Epithelial cell of esophagus (primary cell): ENCODE measurements at regions not wholly inside any gene's neighbourhood (a gene's known extent, or its start where the extent isn't known, plus 50 kb on each side); places are given as distances from the start of the nearest gene placed in this dataset.

Experiments used
- DNase-seq: peaks from one replicate; pipeline ENCODE4 v3.0.0; 2010; ENCODE audit warnings: low read depth
- H3K4me3 ChIP-seq: 2 replicates; pipeline ENCODE4 v1.5.1; 2011; ENCODE audit warnings: mild to moderate bottlenecking, low read length, control low read depth
- TF ChIP-seq, protein P1 (sequence below): IDR thresholded peaks from 2 replicates; pipeline ENCODE4 v1.5.1; 2011; ENCODE audit warnings: low read depth, mild to moderate bottlenecking, low read length, control low read depth, inconsistent platforms; ENCODE audit not compliant: insufficient read depth; ENCODE audit errors: missing control alignments

GRCh38 chr3:56958879-56959278 is 101.6 kb upstream of the SPATA12 start:
- no peak for DNase-seq
- H3K4me3 ChIP-seq = no peak overlapping the region
- TF ChIP-seq, protein P1, sequence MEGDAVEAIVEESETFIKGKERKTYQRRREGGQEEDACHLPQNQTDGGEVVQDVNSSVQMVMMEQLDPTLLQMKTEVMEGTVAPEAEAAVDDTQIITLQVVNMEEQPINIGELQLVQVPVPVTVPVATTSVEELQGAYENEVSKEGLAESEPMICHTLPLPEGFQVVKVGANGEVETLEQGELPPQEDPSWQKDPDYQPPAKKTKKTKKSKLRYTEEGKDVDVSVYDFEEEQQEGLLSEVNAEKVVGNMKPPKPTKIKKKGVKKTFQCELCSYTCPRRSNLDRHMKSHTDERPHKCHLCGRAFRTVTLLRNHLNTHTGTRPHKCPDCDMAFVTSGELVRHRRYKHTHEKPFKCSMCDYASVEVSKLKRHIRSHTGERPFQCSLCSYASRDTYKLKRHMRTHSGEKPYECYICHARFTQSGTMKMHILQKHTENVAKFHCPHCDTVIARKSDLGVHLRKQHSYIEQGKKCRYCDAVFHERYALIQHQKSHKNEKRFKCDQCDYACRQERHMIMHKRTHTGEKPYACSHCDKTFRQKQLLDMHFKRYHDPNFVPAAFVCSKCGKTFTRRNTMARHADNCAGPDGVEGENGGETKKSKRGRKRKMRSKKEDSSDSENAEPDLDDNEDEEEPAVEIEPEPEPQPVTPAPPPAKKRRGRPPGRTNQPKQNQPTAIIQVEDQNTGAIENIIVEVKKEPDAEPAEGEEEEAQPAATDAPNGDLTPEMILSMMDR = no peak

GRCh38 chr3:56957522-56957921 is 102.9 kb upstream of the SPATA12 start:
- no peak for DNase-seq
- TF ChIP-seq, protein P1 = no peak
- H3K4me3 ChIP-seq = no peak overlapping the region

GRCh38 chr3:56956906-56957305 is 103.6 kb upstream of the SPATA12 start:
- TF ChIP-seq, protein P1 = no peak
- DNase-seq = no peak
- no peak overlapping the region for H3K4me3 ChIP-seq

DNA sequence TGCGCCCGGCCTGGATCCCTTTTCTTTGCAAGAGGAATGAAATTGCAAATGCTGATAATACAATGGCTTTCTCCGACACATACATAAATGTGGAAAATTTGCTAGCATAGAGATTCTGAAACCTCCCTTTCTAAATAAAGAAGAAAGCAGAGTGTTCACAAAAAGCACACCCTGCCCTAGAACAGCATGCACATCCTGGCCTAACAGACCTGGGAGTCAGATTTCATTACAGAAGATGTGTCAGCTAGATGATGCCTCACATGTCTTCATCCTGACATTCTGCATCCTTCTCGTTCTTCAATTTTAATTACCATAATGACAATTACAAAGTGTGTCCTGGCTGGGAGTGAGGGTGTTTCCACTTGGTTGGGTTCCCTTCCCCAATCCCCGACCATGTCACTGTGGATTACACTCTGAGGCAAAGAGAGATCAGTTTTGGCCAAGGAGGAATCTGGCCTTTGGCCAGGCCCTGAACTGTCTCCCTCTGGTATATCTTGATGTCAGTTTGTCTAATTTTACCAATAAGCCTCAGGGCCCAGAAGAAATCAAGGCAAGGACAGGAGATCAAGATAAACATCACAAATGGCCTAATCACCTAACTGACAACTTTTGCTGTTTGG is 104.9 kb upstream of the SPATA12 start:
- DNase-seq = no peak
- TF ChIP-seq, protein P1 = no peak
- no peak overlapping the region for H3K4me3 ChIP-seq

- no peak for DNase-seq
- TF ChIP-seq, protein P1 = peak; percentile 19
- H3K4me3 ChIP-seq = no peak overlapping the region
These were observed 106.3 kb upstream of the SPATA12 start for GRCh38 chr3:56954125-56954524.

- no peak for DNase-seq
- TF ChIP-seq, protein P1 = no peak
- H3K4me3 ChIP-seq = no peak overlapping the region
These were observed 107.6 kb upstream of the SPATA12 start for GRCh38 chr3:56952846-56953245.

DNA sequence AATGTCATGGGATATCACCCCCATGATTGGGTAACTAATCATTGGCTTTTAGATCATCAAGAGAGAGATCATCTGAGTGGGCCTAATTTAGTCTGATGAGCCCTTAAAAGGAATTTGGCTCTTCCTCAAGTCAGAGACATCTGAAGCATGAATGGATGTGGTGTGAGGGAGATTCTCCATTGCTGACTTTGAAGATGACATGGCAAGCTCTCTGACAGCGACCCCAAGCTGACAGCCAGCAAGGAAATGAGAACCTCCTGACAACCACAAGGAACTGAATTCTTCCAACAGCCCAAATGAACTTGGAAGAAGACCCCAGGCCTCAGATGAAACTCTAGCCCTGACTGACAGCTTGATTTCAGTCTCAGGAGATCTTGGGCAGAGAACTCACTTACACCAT is 108.4 kb upstream of the SPATA12 start:
- TF ChIP-seq, protein P1 = no peak
- no peak overlapping the region for H3K4me3 ChIP-seq
- DNase-seq = no peak
